A549 (cell line): ENCODE measurements at regions not wholly inside any gene's neighbourhood (a gene's known extent, or its start where the extent isn't known, plus 50 kb on each side); places are given as distances from the start of the nearest gene placed in this dataset.
A peak's percentile ranks its signal among the peaks of the same experiment; 100 is the strongest.
"Not testable (repeated sequence)": the region's sequence is repeated elsewhere in the genome, so short reads cannot be mapped to it uniquely, and the experiment has no call there.

Experiments used
- ATAC-seq, 2 experiments: fragments of 200-7000 bp in 1 of 2; fragments of >200 bp in 1 of 2; cut with Nextera tagmentation in 1 of 2; cut with Tn5 transposase in 1 of 2; 3 replicates each; pipeline versions ENCODE4 v1.8.0 to v1.9.1; 2018 to 2020; ENCODE audit warnings: mild to moderate bottlenecking in 1 of 2, moderate library complexity in 1 of 2
- CTCF ChIA-PET: fragments of 300-600 bp; sonication (Branson Sonifier 250); formaldehyde crosslinking; extraction: SDS; loops from one replicate; lab custom pipeline; 2021; ENCODE audit warnings: antibody characterized with exemption, inconsistent platforms; lab: Yijun Ruan, JAX
- POLR2A ChIA-PET: fragments of 350-600 bp; formaldehyde crosslinking; extraction: SDS; loops from one replicate; lab custom pipeline; 2021; ENCODE audit warnings: antibody characterized with exemption, inconsistent platforms; lab: Yijun Ruan, JAX
- DNase-seq, 2 experiments: peaks; one replicate each; pipeline versions ENCODE4 v3.0.0 to v3.0.0-alpha.2; 2011 to 2016; ENCODE audit warnings: low read depth in 1 of 2, low spot score in 1 of 2
- FAIRE-seq: peaks from 2 replicates; lab custom pipeline; 2011; peaks lifted over from hg19 to GRCh38; lab: Jason Lieb, UNC
- H3K27ac ChIP-seq, 2 experiments: fragments of >200 bp; sonication (Bioruptor Twin); formaldehyde crosslinking; 3 replicates each; pipeline ENCODE4 v1.5.1; 2016 to 2017
- H3K4me1 ChIP-seq: fragments of >200 bp; sonication (Bioruptor Twin); formaldehyde crosslinking; 3 replicates; pipeline ENCODE4 v1.6.1; 2016
- H3K4me2 ChIP-seq: fragments of >200 bp; sonication (Bioruptor Twin); formaldehyde crosslinking; 3 replicates; pipeline ENCODE4 v1.6.1; 2016
- H3K4me3 ChIP-seq: fragments of >200 bp; sonication (Bioruptor Twin); formaldehyde crosslinking; 3 replicates; pipeline ENCODE4 v1.5.1; 2016
- H3K9me3 ChIP-seq: fragments of >200 bp; sonication (Bioruptor Twin); formaldehyde crosslinking; 3 replicates; pipeline ENCODE4 v1.6.1; 2016
- EHMT2 ChIP-seq: fragments of 200-600 bp; sonication (generic); IDR thresholded peaks from 2 replicates; pipeline ENCODE4 v1.6.1; 2016; ENCODE audit warnings: antibody characterized with exemption, low read depth, mild to moderate bottlenecking, moderate library complexity
- ESRRA ChIP-seq: fragments of 150-350 bp; IDR thresholded peaks from 2 replicates; pipeline ENCODE4 v1.6.1; 2014; ENCODE audit warnings: mild to moderate bottlenecking, low read length, borderline replicate concordance
- FOSB ChIP-seq: fragments of 250-450 bp; sonication (Bioruptor Pico); IDR thresholded peaks from 2 replicates; pipeline ENCODE4 v1.5.0; 2020; ENCODE audit warnings: mild to moderate bottlenecking, moderate library complexity
- FOSL2 ChIP-seq, 2 experiments: fragments of 450-650 bp in 1 of 2; fragments of >200 bp in 1 of 2; sonication (Bioruptor Twin) in 1 of 2; formaldehyde crosslinking; IDR thresholded peaks; 2 replicates each; pipeline versions ENCODE4 v1.5.0 to v1.6.1; 2016 to 2020; ENCODE audit warnings: mild to moderate bottlenecking in 1 of 2, moderate library complexity in 1 of 2
- HES2 ChIP-seq: fragments of >200 bp; sonication (Bioruptor Twin); formaldehyde crosslinking; IDR thresholded peaks from 2 replicates; pipeline ENCODE4 v1.6.1; 2016
- HEYL ChIP-seq: fragments of 250-450 bp; sonication (Bioruptor Pico); IDR thresholded peaks from 2 replicates; pipeline ENCODE4 v1.8.0; 2021; ENCODE audit warnings: mild to moderate bottlenecking, moderate library complexity
- HMGXB4 ChIP-seq: fragments of 250-450 bp; sonication (Bioruptor Pico); IDR thresholded peaks from 2 replicates; pipeline ENCODE4 v1.5.0; 2021; ENCODE audit warnings: mild to moderate bottlenecking, moderate library complexity, borderline replicate concordance
- MAFK ChIP-seq: fragments of 450-650 bp; IDR thresholded peaks from 2 replicates; pipeline ENCODE4 v1.6.1; 2014; ENCODE audit not compliant: partially characterized antibody
- MYC ChIP-seq: IDR thresholded peaks from 2 replicates; pipeline ENCODE4 v1.6.1; 2012; ENCODE audit warnings: mild to moderate bottlenecking, inconsistent platforms, low read length, improper control_type of control experiment, borderline replicate concordance
- NPAS2 ChIP-seq: fragments of 250-450 bp; sonication (Bioruptor Pico); IDR thresholded peaks from 2 replicates; pipeline ENCODE4 v1.8.0; 2022; ENCODE audit warnings: mild to moderate bottlenecking, moderate library complexity, borderline replicate concordance
- RARB ChIP-seq: fragments of 250-450 bp; sonication (Bioruptor Pico); IDR thresholded peaks from 2 replicates; pipeline ENCODE4 v1.8.0; 2021; ENCODE audit warnings: mild to moderate bottlenecking, moderate library complexity
- ZC3H11A ChIP-seq: fragments of 450-650 bp; IDR thresholded peaks from 2 replicates; pipeline ENCODE4 v1.6.1; 2014; ENCODE audit warnings: antibody characterized with exemption, mild to moderate bottlenecking
- ZFP36 ChIP-seq: fragments of 450-650 bp; IDR thresholded peaks from 2 replicates; pipeline ENCODE4 v1.6.1; 2014; ENCODE audit warnings: borderline replicate concordance; ENCODE audit not compliant: partially characterized antibody
- WGBS: methylation state at CpG from one replicate; pipeline ENCODE4 v1.1.6; 2017; ENCODE audit errors: missing lambda C conversion rate; 5-methylcytosine and 5-hydroxymethylcytosine counted together
- TF ChIP-seq, protein P1 (sequence below): fragments of 200-600 bp; sonication (generic); IDR thresholded peaks from 2 replicates; pipeline ENCODE4 v1.6.1; 2016; ENCODE audit warnings: antibody characterized with exemption, mild to moderate bottlenecking, moderate library complexity

DNA sequence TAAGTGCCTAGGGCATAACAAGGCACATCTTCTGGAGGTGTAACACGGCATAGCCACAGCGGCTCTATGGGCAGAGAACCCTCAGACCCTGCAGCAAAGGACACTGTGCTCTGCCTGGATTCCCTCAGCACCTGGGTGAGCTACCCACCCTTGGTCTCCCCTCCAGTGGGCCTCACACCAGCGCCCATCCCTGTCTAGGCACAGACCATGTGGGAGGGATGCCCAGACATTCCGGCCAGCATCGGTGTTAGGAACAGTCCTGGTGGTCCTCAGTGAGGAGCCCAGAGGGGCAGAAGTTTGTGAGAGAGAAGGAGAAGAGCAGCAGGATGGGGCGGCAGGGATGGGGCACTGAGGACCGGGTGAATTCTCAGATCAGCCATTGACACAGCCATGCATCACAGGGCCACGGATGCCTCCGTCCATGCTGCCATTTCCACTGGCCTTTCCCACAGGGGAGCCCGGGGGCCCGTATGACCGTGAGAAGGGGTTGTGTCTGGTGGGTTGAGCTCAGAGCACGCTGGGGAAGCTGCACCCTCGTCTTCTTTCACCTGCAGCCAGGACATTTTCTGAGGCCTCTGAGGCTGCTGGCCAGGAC, 282.7 kb upstream of the SFSWAP start (continued):
- TF ChIP-seq RARB, result no peak
- TF ChIP-seq ZC3H11A, result no peak
- TF ChIP-seq ESRRA, result no peak
- no peak for TF ChIP-seq NPAS2
- no peak for TF ChIP-seq ZFP36

DNA sequence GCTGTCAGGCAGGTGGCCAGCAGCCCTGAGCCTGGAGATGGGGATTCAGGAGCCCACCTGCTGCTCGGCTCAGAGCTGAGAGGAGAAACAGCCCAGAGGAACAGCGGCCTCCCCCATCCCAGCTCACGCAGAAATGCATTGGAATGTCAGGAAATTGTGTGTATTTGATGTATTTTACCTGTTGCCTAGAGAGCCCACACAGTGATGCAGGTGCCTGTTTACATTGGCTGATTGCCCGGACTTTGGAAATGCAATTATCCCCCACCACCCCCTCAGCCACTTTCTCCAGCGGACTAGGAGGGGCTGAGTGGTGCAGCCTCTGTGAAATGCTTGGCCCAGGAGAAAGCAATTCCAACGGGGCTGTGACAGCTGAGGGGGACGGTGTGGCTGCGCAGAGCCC, 281.7 kb upstream of the SFSWAP start:
- peak; percentile 97 for FAIRE-seq
- DNase-seq, H3K27ac ChIP-seq, POLR2A ChIA-PET, H3K9me3 ChIP-seq, CTCF ChIA-PET, H3K4me2 ChIP-seq, H3K4me1 ChIP-seq, H3K4me3 ChIP-seq: not testable (repeated sequence)
- WGBS, result 42% methylated on average over 3 of the region's 8 CpGs
- peak; percentile 91 to 96 for ATAC-seq

DNA sequence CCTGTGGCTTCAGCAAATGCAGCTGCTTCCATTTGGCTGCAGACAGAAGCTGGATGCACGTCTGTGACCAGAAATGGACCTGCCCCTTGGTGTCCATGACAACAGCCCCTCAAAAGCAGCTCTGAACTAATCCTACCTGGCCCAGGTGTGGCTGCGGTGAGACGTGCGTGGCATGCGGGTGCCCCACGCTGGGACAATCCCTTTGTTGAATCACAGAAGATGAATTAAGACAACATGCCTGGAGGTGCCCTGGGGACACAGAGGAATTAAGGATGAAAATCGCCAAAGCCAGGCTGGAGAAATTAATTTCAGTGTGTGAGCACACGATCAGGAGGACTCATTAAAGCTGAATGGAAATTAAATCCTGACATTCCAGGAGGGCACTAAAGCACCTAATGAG, 281.2 kb upstream of the SFSWAP start:
- ATAC-seq, DNase-seq, H3K9me3 ChIP-seq, H3K4me1 ChIP-seq, H3K4me3 ChIP-seq, FAIRE-seq, POLR2A ChIA-PET, H3K4me2 ChIP-seq, CTCF ChIA-PET: not testable (repeated sequence)
- peak overlapping the region in 1 of 2 experiments; percentile 53; a peak in 2 of 6 replicates for H3K27ac ChIP-seq
- 73% methylated on average over 7 of the region's 8 CpGs for WGBS

DNA sequence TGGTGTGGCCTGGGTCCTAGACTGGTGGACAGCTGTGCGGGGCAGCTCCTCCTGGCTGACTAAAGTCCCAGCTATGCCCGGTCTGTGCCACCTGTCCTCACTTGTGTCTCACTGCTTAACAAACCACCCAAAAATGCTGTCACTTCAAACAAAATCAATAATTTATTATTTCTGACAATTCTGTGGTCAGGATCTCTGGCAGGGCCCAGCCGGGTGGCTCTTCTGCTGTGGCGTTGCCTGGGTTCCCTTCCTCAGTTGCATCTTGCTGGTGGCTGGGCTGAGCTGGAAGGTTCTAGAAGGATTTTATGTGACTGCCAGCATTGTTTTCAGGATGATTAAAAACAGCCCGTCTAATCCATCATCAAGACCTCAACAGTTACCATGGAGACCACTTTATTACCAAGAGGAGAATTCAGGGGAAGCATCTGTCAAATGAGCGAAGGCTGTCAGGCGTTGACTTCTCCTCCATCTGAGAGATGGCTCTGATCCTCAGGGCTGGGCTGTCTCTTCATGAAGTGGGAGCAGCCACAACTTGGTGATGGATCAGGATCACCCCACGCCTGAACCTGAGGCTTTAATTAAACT, 280.6 kb upstream of the SFSWAP start:
- ChIA-PET POLR2A (no interaction called here), CTCF (no interaction called here)
- ATAC-seq (no peak), FAIRE-seq (no peak), DNase-seq (no peak)
- no peaks in the 10 kb centered on the region for H3K4me1 ChIP-seq
- peak overlapping the region in 1 of 2 experiments; percentile 53; a peak in 2 of 6 replicates for H3K27ac ChIP-seq
- H3K4me3 ChIP-seq, result no peak overlapping the region
- peaks cover 3% of the 10 kb centered on the region; the same call in 1 of the 3 replicates for H3K9me3 ChIP-seq
- H3K4me2 ChIP-seq, result no peak overlapping the region
- no peak for TF ChIP-seq FOSB
- WGBS, result 84% methylated on average over 8 of the region's 8 CpGs

- H3K9me3 ChIP-seq, CTCF ChIA-PET, POLR2A ChIA-PET, FAIRE-seq, H3K4me2 ChIP-seq, H3K4me3 ChIP-seq, DNase-seq, H3K4me1 ChIP-seq, H3K27ac ChIP-seq, ATAC-seq: not testable (repeated sequence)
- WGBS, result 84% methylated on average over 16 of the region's 17 CpGs
Observed at GRCh38 chr12:131431126-131431655, 279.7 kb upstream of the SFSWAP start.

DNA sequence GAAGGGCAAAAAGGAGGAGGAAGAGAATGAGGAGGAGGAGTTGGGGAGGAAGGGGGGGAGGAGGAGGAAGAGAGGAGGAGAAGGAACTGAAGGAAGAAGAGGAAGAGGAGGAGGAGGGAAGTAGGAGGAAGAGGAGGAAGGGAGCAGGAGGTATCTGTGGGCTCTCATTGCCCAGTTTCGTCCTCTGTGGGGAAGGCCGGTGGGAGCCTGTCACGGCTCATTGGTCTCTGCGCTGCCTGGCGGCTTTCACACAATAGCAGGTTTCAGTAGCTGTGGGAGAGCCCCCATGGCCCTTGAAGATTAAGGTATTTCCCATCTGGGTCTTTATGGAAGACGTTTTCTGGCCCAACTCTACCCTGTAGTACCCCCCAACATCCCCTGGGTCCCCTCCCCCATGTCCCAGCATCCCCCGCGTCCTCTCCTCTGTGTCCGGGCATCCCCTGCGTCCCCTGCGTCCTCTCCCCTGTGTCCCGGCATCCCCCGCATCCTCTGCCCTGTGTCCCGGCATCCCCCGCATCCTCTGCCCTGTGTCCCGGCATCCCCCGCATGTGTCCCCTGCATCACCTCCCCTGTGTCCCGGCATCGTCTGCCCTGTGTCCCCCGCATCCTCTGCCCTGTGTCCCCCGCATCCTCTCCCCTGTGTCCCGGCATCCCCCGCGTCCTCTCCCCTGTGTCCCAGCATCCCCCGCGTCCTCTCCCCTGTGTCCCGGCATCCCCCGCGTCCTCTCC, 278.2 kb upstream of the SFSWAP start:
- no peak overlapping the region for H3K4me3 ChIP-seq
- POLR2A ChIA-PET, result no interaction called here
- H3K27ac ChIP-seq, result no peak overlapping the region
- ATAC-seq (no peak), DNase-seq (no peak), FAIRE-seq (no peak)
- 72% methylated on average over 10 of the region's 29 CpGs for WGBS
- CTCF ChIA-PET, result no interaction called here
- no peaks in the 10 kb centered on the region; the same call in 2 of the 3 replicates for H3K9me3 ChIP-seq
- H3K4me1 ChIP-seq, result no peaks in the 10 kb centered on the region
- H3K4me2 ChIP-seq, result no peak overlapping the region
- TF ChIP-seq HES2 (no peak), EHMT2 (no peak), MAFK (no peak), HEYL (no peak), MYC (no peak), HMGXB4 (CRISPR knock-in tag) (no peak), FOSL2 (IDR thresholded peaks at IDR 0.05) (no peak), FOSL2 (CRISPR knock-in tag; IDR thresholded peaks at IDR 0.05) (no peak)
- TF ChIP-seq, protein P1, sequence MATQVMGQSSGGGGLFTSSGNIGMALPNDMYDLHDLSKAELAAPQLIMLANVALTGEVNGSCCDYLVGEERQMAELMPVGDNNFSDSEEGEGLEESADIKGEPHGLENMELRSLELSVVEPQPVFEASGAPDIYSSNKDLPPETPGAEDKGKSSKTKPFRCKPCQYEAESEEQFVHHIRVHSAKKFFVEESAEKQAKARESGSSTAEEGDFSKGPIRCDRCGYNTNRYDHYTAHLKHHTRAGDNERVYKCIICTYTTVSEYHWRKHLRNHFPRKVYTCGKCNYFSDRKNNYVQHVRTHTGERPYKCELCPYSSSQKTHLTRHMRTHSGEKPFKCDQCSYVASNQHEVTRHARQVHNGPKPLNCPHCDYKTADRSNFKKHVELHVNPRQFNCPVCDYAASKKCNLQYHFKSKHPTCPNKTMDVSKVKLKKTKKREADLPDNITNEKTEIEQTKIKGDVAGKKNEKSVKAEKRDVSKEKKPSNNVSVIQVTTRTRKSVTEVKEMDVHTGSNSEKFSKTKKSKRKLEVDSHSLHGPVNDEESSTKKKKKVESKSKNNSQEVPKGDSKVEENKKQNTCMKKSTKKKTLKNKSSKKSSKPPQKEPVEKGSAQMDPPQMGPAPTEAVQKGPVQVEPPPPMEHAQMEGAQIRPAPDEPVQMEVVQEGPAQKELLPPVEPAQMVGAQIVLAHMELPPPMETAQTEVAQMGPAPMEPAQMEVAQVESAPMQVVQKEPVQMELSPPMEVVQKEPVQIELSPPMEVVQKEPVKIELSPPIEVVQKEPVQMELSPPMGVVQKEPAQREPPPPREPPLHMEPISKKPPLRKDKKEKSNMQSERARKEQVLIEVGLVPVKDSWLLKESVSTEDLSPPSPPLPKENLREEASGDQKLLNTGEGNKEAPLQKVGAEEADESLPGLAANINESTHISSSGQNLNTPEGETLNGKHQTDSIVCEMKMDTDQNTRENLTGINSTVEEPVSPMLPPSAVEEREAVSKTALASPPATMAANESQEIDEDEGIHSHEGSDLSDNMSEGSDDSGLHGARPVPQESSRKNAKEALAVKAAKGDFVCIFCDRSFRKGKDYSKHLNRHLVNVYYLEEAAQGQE, result no peak
